Upper lobe of left lung (tissue), 6 donors: ENCODE measurements at regions not wholly inside any gene's neighbourhood (a gene's known extent, or its start where the extent isn't known, plus 50 kb on each side); places are given as distances from the start of the nearest gene placed in this dataset.

Experiments
- ATAC-seq, 2 donors: fragments of 200-7000 bp; cut with Tn5 transposase; one replicate each; pipeline ENCODE4 v1.9.1; 2022; ENCODE audit warnings: mild to moderate bottlenecking in 2 of 2, moderate library complexity in 2 of 2; ENCODE audit not compliant: low FRiP score in 2 of 2
- DNase-seq, 2 donors: peaks; one replicate each; pipeline ENCODE4 v3.0.0-alpha.2; 2019 to 2020
- H3K27ac ChIP-seq, 4 donors: fragments of 200-600 bp; sonication (generic); one replicate each; pipeline ENCODE4 v1.5.1; 2016 to 2019
- H3K27me3 ChIP-seq, 4 donors: fragments of 200-600 bp; sonication (generic); one replicate each; pipeline ENCODE4 v1.5.1; 2017 to 2019
- H3K36me3 ChIP-seq, 4 donors: fragments of 200-600 bp; sonication (generic); one replicate each; pipeline ENCODE4 v1.5.1; 2016 to 2019
- H3K4me1 ChIP-seq, 4 donors: fragments of 200-600 bp; sonication (generic); one replicate each; pipeline ENCODE4 v1.5.1; 2018 to 2019
- H3K4me3 ChIP-seq, 4 donors: fragments of 200-600 bp; sonication (generic); one replicate each; pipeline ENCODE4 v1.5.1; 2017 to 2019; ENCODE audit warnings: mild to moderate bottlenecking in 2 of 4, moderate library complexity in 1 of 4
- H3K9me3 ChIP-seq, 4 donors: fragments of 200-600 bp; sonication (generic); one replicate each; pipeline ENCODE4 v1.5.1; 2018 to 2019
- EP300 ChIP-seq, 4 donors: sonication (generic); formaldehyde crosslinking; IDR thresholded peaks; one replicate each; pipeline ENCODE4 v1.5.1; 2017; ENCODE audit warnings: antibody characterized with exemption in 4 of 4, control low read depth in 2 of 4
- POLR2A ChIP-seq, 4 donors: fragments of 450-650 bp; IDR thresholded peaks; one replicate each; pipeline ENCODE4 v1.5.1; 2016 to 2017; ENCODE audit warnings: antibody characterized with exemption in 4 of 4, mild to moderate bottlenecking in 2 of 4
- POLR2AphosphoS5 ChIP-seq, 2 donors: sonication (generic); formaldehyde crosslinking; IDR thresholded peaks; one replicate each; pipeline ENCODE4 v1.5.1; 2017; ENCODE audit warnings: antibody characterized with exemption in 2 of 2
- WGBS, 2 donors: methylation state at CpG; one replicate each; pipeline ENCODE4 v1.1.5; 2017 to 2018; 5-methylcytosine and 5-hydroxymethylcytosine counted together
- TF ChIP-seq, protein P1 (sequence below), 6 experiments: fragments of 450-650 bp in 4 of 6; fragments of 200-600 bp in 2 of 6; sonication (generic) in 2 of 6; IDR thresholded peaks; one replicate each; pipeline ENCODE4 v1.5.1; 2016 to 2019; ENCODE audit warnings: antibody characterized with exemption in 6 of 6
- donor health status: DM: no; HTN: no; CAD: no; lungs with moderate emphysema.
- donor health status: DM: no; HTN: yes; CAD: no; lungs with severe emphysema.

DNA sequence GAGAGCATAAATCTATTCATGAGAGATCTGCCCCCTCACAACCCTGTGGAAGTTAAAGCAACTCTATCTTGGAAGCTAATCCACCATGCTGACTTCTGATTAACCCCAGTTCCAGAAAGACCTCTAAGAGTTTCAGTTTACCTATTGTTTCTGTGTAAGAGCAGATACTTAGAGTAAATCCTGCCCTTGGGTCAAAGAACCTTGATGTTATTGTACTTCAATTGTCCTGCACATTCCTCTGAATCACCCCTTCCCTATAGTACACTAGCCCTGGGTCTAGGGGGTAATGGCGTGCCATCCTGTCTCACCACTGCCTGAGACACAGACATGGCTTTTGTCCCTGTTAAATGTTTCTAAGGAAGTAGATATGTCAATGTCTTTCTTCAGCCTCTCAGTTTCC lies 138.6 kb downstream of the CAAP1 start:
- Histone ChIP-seq H3K4me3 (no peak overlapping the region), H3K36me3 (no peaks in the 10 kb centered on the region), H3K27me3 (no peaks in the 10 kb centered on the region), H3K9me3 (no peaks in the 10 kb centered on the region), H3K27ac (no peak overlapping the region), H3K4me1 (no peaks in the 10 kb centered on the region)
- TF ChIP-seq EP300 (IDR thresholded peaks at IDR 0.05) (no peak), POLR2A (IDR thresholded peaks at IDR 0.05) (no peak), POLR2AphosphoS5 (IDR thresholded peaks at IDR 0.05) (no peak)
- TF ChIP-seq, protein P1, sequence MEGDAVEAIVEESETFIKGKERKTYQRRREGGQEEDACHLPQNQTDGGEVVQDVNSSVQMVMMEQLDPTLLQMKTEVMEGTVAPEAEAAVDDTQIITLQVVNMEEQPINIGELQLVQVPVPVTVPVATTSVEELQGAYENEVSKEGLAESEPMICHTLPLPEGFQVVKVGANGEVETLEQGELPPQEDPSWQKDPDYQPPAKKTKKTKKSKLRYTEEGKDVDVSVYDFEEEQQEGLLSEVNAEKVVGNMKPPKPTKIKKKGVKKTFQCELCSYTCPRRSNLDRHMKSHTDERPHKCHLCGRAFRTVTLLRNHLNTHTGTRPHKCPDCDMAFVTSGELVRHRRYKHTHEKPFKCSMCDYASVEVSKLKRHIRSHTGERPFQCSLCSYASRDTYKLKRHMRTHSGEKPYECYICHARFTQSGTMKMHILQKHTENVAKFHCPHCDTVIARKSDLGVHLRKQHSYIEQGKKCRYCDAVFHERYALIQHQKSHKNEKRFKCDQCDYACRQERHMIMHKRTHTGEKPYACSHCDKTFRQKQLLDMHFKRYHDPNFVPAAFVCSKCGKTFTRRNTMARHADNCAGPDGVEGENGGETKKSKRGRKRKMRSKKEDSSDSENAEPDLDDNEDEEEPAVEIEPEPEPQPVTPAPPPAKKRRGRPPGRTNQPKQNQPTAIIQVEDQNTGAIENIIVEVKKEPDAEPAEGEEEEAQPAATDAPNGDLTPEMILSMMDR (IDR thresholded peaks at IDR 0.05), result no peak
- WGBS, 2 donors, result 90 to 92% methylated on average over 1 of the region's 1 CpG
- DNase-seq (no peak), ATAC-seq (no peak)

GRCh38 chr9:26750162-26750561 lies 142.4 kb downstream of the CAAP1 start:
- no peak for DNase-seq
- no peaks in the 10 kb centered on the region for H3K27me3 ChIP-seq
- no peaks in the 10 kb centered on the region for H3K9me3 ChIP-seq
- no peaks in the 10 kb centered on the region for H3K36me3 ChIP-seq
- H3K4me3 ChIP-seq, result no peak overlapping the region
- no peak for TF ChIP-seq POLR2A (IDR thresholded peaks at IDR 0.05)
- no peak for TF ChIP-seq POLR2AphosphoS5 (IDR thresholded peaks at IDR 0.05)
- no peaks in the 10 kb centered on the region for H3K4me1 ChIP-seq
- ATAC-seq, result no peak
- H3K27ac ChIP-seq, result no peak overlapping the region
- 88 to 91% methylated on average over 4 of the region's 4 CpGs for WGBS, 2 donors

- WGBS, 2 donors, result 68 to 73% methylated on average over 4 of the region's 4 CpGs
- Histone ChIP-seq H3K27me3 (no peaks in the 10 kb centered on the region), H3K27ac (no peak overlapping the region), H3K4me1 (no peaks in the 10 kb centered on the region), H3K9me3 (no peaks in the 10 kb centered on the region), H3K4me3 (no peak overlapping the region), H3K36me3 (no peaks in the 10 kb centered on the region)
- TF ChIP-seq EP300 (IDR thresholded peaks at IDR 0.05) (no peak), POLR2A (IDR thresholded peaks at IDR 0.05) (no peak), POLR2AphosphoS5 (IDR thresholded peaks at IDR 0.05) (no peak)
- TF ChIP-seq, protein P1 (IDR thresholded peaks at IDR 0.05), result no peak
- DNase-seq (no peak), ATAC-seq (no peak)
Observed at GRCh38 chr9:26748449-26749058, 144.0 kb downstream of the CAAP1 start.

DNA sequence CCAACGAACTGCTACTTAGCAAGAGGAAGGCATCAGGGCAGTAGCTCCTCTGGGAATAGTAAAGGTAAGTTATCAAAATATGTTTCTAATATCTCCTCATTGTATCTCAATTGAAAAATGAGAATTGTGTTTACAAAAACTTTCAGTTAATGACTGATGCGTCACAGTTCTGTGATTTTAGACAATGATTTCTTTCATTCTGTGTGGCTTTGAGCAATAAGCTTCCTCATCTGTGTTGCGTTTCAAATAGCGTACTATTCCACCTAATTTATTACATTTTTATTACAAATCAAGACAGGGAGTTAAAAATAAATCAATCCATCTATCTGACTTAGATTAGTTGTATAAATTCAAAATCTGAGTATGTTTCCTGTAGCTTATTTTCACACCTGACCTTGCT lies 145.0 kb downstream of the CAAP1 start:
- DNase-seq (no peak), ATAC-seq (no peak)
- Histone ChIP-seq H3K9me3 (no peaks in the 10 kb centered on the region), H3K4me1 (no peaks in the 10 kb centered on the region), H3K36me3 (no peaks in the 10 kb centered on the region), H3K27me3 (no peaks in the 10 kb centered on the region), H3K4me3 (no peak overlapping the region), H3K27ac (no peak overlapping the region)
- 88 to 92% methylated on average over 4 of the region's 4 CpGs for WGBS, 2 donors
- TF ChIP-seq EP300 (IDR thresholded peaks at IDR 0.05) (no peak), POLR2A (IDR thresholded peaks at IDR 0.05) (no peak), POLR2AphosphoS5 (IDR thresholded peaks at IDR 0.05) (no peak)
- TF ChIP-seq, protein P1 (IDR thresholded peaks at IDR 0.05), result no peak

GRCh38 chr9:26746357-26747072 lies 146.1 kb downstream of the CAAP1 start:
- ATAC-seq, result no peak

More at GRCh38 chr9:26746357-26747072, 146.1 kb downstream of the CAAP1 start:
- no peaks in the 10 kb centered on the region for H3K27me3 ChIP-seq
- H3K36me3 ChIP-seq, result no peaks in the 10 kb centered on the region
- DNase-seq, result peak in 1 of 2 donors; percentile 21
- H3K27ac ChIP-seq, result no peak overlapping the region
- H3K9me3 ChIP-seq, result no peaks in the 10 kb centered on the region
- WGBS, 2 donors, result 81 to 82% methylated on average over 4 of the region's 4 CpGs
- TF ChIP-seq POLR2AphosphoS5 (IDR thresholded peaks at IDR 0.05) (no peak), POLR2A (IDR thresholded peaks at IDR 0.05) (no peak), EP300 (IDR thresholded peaks at IDR 0.05) (no peak)
- TF ChIP-seq, protein P1 (IDR thresholded peaks at IDR 0.05), result no peak
- H3K4me1 ChIP-seq, result no peaks in the 10 kb centered on the region
- no peak overlapping the region for H3K4me3 ChIP-seq
